OCI-LY7 (cell line): ENCODE measurements at regions not wholly inside any gene's neighbourhood (a gene's known extent, or its start where the extent isn't known, plus 50 kb on each side); places are given as distances from the start of the nearest gene placed in this dataset.

Experiments used
- CTCF ChIP-seq: fragments of 200-600 bp; sonication (generic); conservative IDR thresholded peaks from 2 replicates; pipeline ENCODE4 v1.5.1; 2014; ENCODE audit warnings: mild to moderate bottlenecking, antibody characterized with exemption, low read length, moderate library complexity, mixed read lengths
- EZH2phosphoT487 ChIP-seq: fragments of 200-600 bp; sonication (generic); IDR thresholded peaks from 2 replicates; pipeline ENCODE4 v1.6.1; 2018; ENCODE audit warnings: low read depth, borderline replicate concordance, mild to moderate bottlenecking, mixed run types, antibody characterized with exemption, low read length, moderate library complexity, mixed read lengths

- no peak for TF ChIP-seq CTCF
- no peak for TF ChIP-seq EZH2phosphoT487
Observed at GRCh38 chr2:57622009-57622408, 424.6 kb upstream of the VRK2 start.
